ENCODE measurements at regions not wholly inside any gene's neighbourhood (a gene's known extent, or its start where the extent isn't known, plus 50 kb on each side); places are given as distances from the start of the nearest gene placed in this dataset.

DNA sequence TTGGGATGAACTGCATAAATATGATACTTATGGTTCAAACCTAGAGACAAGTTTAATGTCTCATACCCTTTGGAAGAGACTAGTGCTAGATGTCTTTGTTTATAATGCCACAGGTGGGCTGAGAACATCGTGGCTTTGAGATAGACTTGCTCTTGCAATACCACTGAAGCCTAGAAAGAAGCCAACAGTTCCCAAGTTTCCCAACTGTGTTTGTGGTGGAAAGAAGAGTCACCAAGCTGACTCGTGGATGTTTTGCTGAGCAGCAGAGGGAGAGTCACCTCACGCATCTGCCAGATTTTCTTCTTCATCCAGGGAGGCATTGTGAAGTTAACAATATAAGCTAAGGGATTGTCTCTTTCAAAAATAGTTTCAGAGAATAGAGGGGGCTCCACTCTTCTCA is 1076.2 kb downstream of the C4orf33 start:
- in situ Hi-C loops (cut with MboI; ENCODE audit: low sequenced_read_pairs): no loop called here
- Histone ChIP-seq H3K23ac (ENCODE audit: low read depth, low read length) (no peak overlapping the region), H2BK15ac (ENCODE audit: low read depth, low read length) (no peak overlapping the region), H4K5ac (ENCODE audit: low read depth, low read length) (no peak overlapping the region), H3K79me1 (ENCODE audit: low read depth in 1 of 2, low read length in 2 of 2) (no peaks in the 10 kb centered on the region), H3K9me3 (ENCODE audit: control insufficient read depth, insufficient read depth, low read length) (peaks cover 2% of the 10 kb centered on the region; the same call in 1 of the 2 replicates), H3K14ac (replicated peaks; ENCODE audit: low read depth, low read length) (no peak overlapping the region), H3K56ac (ENCODE audit: extremely low read depth, insufficient read depth, low read length) (no peak overlapping the region), H3K4me2 (ENCODE audit: low read depth, low read length) (no peak overlapping the region), H4K20me1 (ENCODE audit: insufficient read depth, low read length) (no peaks in the 10 kb centered on the region), H4K91ac (ENCODE audit: insufficient read depth, low read depth, low read length) (no peak overlapping the region), H3K27me3 (ENCODE audit: control insufficient read depth, insufficient read depth, low read length) (no peaks in the 10 kb centered on the region), H2AFZ (replicated peaks; ENCODE audit: low read length, poor library complexity) (no peak overlapping the region), H3K36me3 (ENCODE audit: control insufficient read depth, insufficient read depth, low read length) (no peaks in the 10 kb centered on the region), H2AK9ac (replicated peaks; ENCODE audit: low read depth, low read length, poor library complexity) (no peak overlapping the region), H2BK120ac (ENCODE audit: low read depth, low read length) (no peak overlapping the region), H3K4ac (ENCODE audit: low read depth, low read length) (no peak overlapping the region), H2BK20ac (ENCODE audit: low read depth, low read length) (no peak overlapping the region), H2BK5ac (ENCODE audit: low read depth, low read length, poor library complexity, severe bottlenecking) (no peak overlapping the region), H4K8ac (ENCODE audit: low read depth in 2 of 2, low read length in 2 of 2) (no peak overlapping the region), H3K4me1 (ENCODE audit: control insufficient read depth, insufficient read depth, low read length) (no peaks in the 10 kb centered on the region), H3K4me3 (ENCODE audit: insufficient read depth, low read depth, low read length) (no peak overlapping the region), H3K27ac (ENCODE audit: insufficient read depth, low read length) (no peak overlapping the region), H3K9me1 (ENCODE audit: insufficient read depth, low read length) (no peaks in the 10 kb centered on the region), H3K9ac (ENCODE audit: low read depth, low read length) (no peak overlapping the region), H2AK5ac (ENCODE audit: low read depth, low read length) (no peak overlapping the region), H3K18ac (ENCODE audit: low read depth, low read length) (no peak overlapping the region)
- BruUV-seq (replicated peaks): no TSS peak
- dilution Hi-C loops (cut with HindIII; ENCODE audit: low sequenced_read_pairs, unreplicated experiment): no loop called here
- ATAC-seq (ENCODE audit: low read depth) (no peak), DNase-seq (no peak)
- intact Hi-C loops (cut with micrococcal nuclease): no loop called here
- TF ChIP-seq MAFK (IDR thresholded peaks at IDR 0.05; ENCODE audit: low read depth, low read length) (no peak), RAD21 (IDR thresholded peaks at IDR 0.05; ENCODE audit: low read length) (no peak), SMC3 (IDR thresholded peaks at IDR 0.05; ENCODE audit: low read depth, low read length) (no peak), CHD1 (IDR thresholded peaks at IDR 0.05; ENCODE audit: low read depth, low read length) (no peak), CEBPB (IDR thresholded peaks at IDR 0.05; ENCODE audit: low read depth, low read length) (no peak), MXI1 (IDR thresholded peaks at IDR 0.05; ENCODE audit: borderline replicate concordance, low read depth, low read length) (no peak), BHLHE40 (IDR thresholded peaks at IDR 0.05; ENCODE audit: low read depth, low read length) (no peak), RFX5 (IDR thresholded peaks at IDR 0.05; ENCODE audit: low read depth, low read length) (no peak), RCOR1 (IDR thresholded peaks at IDR 0.05; ENCODE audit: insufficient replicate concordance, low read length) (no peak), NFE2L2 (IDR thresholded peaks at IDR 0.05; ENCODE audit: low read depth, low read length) (no peak), FOS (IDR thresholded peaks at IDR 0.05; ENCODE audit: low read depth, low read length) (no peak), POLR2A (IDR thresholded peaks at IDR 0.05; ENCODE audit: low read depth, low read length) (no peak), MAZ (IDR thresholded peaks at IDR 0.05; ENCODE audit: borderline replicate concordance, low read depth, low read length) (no peak)
- TF ChIP-seq, protein P1, sequence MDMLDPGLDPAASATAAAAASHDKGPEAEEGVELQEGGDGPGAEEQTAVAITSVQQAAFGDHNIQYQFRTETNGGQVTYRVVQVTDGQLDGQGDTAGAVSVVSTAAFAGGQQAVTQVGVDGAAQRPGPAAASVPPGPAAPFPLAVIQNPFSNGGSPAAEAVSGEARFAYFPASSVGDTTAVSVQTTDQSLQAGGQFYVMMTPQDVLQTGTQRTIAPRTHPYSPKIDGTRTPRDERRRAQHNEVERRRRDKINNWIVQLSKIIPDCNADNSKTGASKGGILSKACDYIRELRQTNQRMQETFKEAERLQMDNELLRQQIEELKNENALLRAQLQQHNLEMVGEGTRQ (IDR thresholded peaks at IDR 0.05; ENCODE audit: low read depth, low read length): no peak
- TF ChIP-seq, protein P2, sequence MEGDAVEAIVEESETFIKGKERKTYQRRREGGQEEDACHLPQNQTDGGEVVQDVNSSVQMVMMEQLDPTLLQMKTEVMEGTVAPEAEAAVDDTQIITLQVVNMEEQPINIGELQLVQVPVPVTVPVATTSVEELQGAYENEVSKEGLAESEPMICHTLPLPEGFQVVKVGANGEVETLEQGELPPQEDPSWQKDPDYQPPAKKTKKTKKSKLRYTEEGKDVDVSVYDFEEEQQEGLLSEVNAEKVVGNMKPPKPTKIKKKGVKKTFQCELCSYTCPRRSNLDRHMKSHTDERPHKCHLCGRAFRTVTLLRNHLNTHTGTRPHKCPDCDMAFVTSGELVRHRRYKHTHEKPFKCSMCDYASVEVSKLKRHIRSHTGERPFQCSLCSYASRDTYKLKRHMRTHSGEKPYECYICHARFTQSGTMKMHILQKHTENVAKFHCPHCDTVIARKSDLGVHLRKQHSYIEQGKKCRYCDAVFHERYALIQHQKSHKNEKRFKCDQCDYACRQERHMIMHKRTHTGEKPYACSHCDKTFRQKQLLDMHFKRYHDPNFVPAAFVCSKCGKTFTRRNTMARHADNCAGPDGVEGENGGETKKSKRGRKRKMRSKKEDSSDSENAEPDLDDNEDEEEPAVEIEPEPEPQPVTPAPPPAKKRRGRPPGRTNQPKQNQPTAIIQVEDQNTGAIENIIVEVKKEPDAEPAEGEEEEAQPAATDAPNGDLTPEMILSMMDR (conservative IDR thresholded peaks at IDR 0.05; ENCODE audit: low read depth, low read length): no peak
- TF ChIP-seq, protein P3, sequence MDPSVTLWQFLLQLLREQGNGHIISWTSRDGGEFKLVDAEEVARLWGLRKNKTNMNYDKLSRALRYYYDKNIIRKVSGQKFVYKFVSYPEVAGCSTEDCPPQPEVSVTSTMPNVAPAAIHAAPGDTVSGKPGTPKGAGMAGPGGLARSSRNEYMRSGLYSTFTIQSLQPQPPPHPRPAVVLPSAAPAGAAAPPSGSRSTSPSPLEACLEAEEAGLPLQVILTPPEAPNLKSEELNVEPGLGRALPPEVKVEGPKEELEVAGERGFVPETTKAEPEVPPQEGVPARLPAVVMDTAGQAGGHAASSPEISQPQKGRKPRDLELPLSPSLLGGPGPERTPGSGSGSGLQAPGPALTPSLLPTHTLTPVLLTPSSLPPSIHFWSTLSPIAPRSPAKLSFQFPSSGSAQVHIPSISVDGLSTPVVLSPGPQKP (IDR thresholded peaks at IDR 0.05; ENCODE audit: borderline replicate concordance, low read depth, low read length): no peak
- no CpG with 5 or more reads among the region's 3 CpGs for WGBS, 2 experiments (ENCODE audit: extremely low coverage in 2 of 2, insufficient read length in 1 of 2)
- CTCF ChIA-PET: no interaction called here
- POLR2A ChIA-PET (ENCODE audit: unreplicated experiment): no interaction called here

Data from IMR-90 (cell line).